H9 (cell line): ENCODE measurements at regions not wholly inside any gene's neighbourhood (a gene's known extent, or its start where the extent isn't known, plus 50 kb on each side); places are given as distances from the start of the nearest gene placed in this dataset.

Source experiments
- DNase-seq: peaks from one replicate; pipeline ENCODE4 v3.0.0-alpha.2; 2017
- H2AFZ ChIP-seq: one replicate; pipeline ENCODE4 v1.6.1; 2013; ENCODE audit warnings: mild to moderate bottlenecking, low read length, control low read depth, moderate library complexity
- H2AK5ac ChIP-seq: 2 replicates; pipeline ENCODE4 v1.6.1; 2013; ENCODE audit warnings: low read length, control low read depth, mixed read lengths; ENCODE audit not compliant: insufficient read length
- H2BK120ac ChIP-seq: one replicate; pipeline ENCODE4 v1.6.1; 2013; ENCODE audit warnings: low read depth, mild to moderate bottlenecking, low read length, control low read depth, inconsistent platforms; ENCODE audit not compliant: poor library complexity, severe bottlenecking
- H2BK12ac ChIP-seq: 2 replicates; pipeline ENCODE4 v1.6.1; 2013; ENCODE audit warnings: low read length, control low read depth, mixed read lengths, low read depth; ENCODE audit not compliant: insufficient read length
- H2BK15ac ChIP-seq: 2 replicates; pipeline ENCODE4 v1.6.1; 2013; ENCODE audit warnings: low read depth, low read length, control low read depth
- H2BK20ac ChIP-seq: one replicate; pipeline ENCODE4 v1.6.1; 2013; ENCODE audit warnings: low read depth, mild to moderate bottlenecking, low read length, control low read depth, inconsistent platforms; ENCODE audit not compliant: poor library complexity, severe bottlenecking
- H2BK5ac ChIP-seq: 2 replicates; pipeline ENCODE4 v1.6.1; 2013; ENCODE audit warnings: low read length, control low read depth, mixed read lengths; ENCODE audit not compliant: insufficient read length
- H3K14ac ChIP-seq: 2 replicates; pipeline ENCODE4 v1.6.1; 2013; ENCODE audit warnings: low read length, control low read depth; ENCODE audit not compliant: insufficient read depth
- H3K18ac ChIP-seq: 2 replicates; pipeline ENCODE4 v1.6.1; 2013; ENCODE audit warnings: low read depth, mild to moderate bottlenecking, mixed read lengths, low read length, control low read depth; ENCODE audit not compliant: insufficient read length
- H3K23ac ChIP-seq: 2 replicates; pipeline ENCODE4 v1.6.1; 2013; ENCODE audit warnings: low read length, control low read depth, mixed read lengths, low read depth; ENCODE audit not compliant: insufficient read length
- H3K23me2 ChIP-seq: 2 replicates; pipeline ENCODE4 v1.6.1; 2013; ENCODE audit warnings: low read depth, mild to moderate bottlenecking, mixed read lengths, low read length, control low read depth; ENCODE audit not compliant: insufficient read length, poor library complexity, severe bottlenecking
- H3K27ac ChIP-seq: 2 replicates; pipeline ENCODE4 v1.5.1; 2013; ENCODE audit warnings: low read length, control low read depth, mixed read lengths, low read depth; ENCODE audit not compliant: insufficient read length
- H3K27me3 ChIP-seq: 2 replicates; pipeline ENCODE4 v1.6.1; 2013; ENCODE audit warnings: low read length, control low read depth, inconsistent platforms; ENCODE audit not compliant: insufficient read depth
- H3K4ac ChIP-seq: 2 replicates; pipeline ENCODE4 v1.6.1; 2013; ENCODE audit warnings: low read depth, mild to moderate bottlenecking, control low read depth, inconsistent platforms, low read length, moderate library complexity
- H3K4me1 ChIP-seq: 2 replicates; pipeline ENCODE4 v1.6.1; 2013; ENCODE audit warnings: low read length, control low read depth, inconsistent platforms; ENCODE audit not compliant: insufficient read depth
- H3K4me2 ChIP-seq: 2 replicates; pipeline ENCODE4 v1.6.1; 2013; ENCODE audit warnings: low read length, control low read depth, mixed read lengths; ENCODE audit not compliant: insufficient read length, insufficient read depth
- H3K56ac ChIP-seq: 2 replicates; pipeline ENCODE4 v1.6.1; 2013; ENCODE audit warnings: low read depth, mild to moderate bottlenecking, mixed read lengths, low read length, control low read depth; ENCODE audit not compliant: insufficient read length
- H3K79me1 ChIP-seq: 2 replicates; pipeline ENCODE4 v1.6.1; 2013; ENCODE audit warnings: low read depth, mild to moderate bottlenecking, moderate library complexity, low read length, control low read depth, inconsistent platforms; ENCODE audit not compliant: insufficient read depth, poor library complexity, severe bottlenecking
- H3K79me2 ChIP-seq: 2 replicates; pipeline ENCODE4 v1.6.1; 2013; ENCODE audit warnings: low read length, control low read depth, inconsistent platforms; ENCODE audit not compliant: insufficient read depth
- H3K9ac ChIP-seq: 2 replicates; pipeline ENCODE4 v1.6.1; 2013; ENCODE audit warnings: low read length, control low read depth, mixed read lengths; ENCODE audit not compliant: insufficient read length; ENCODE audit errors: extremely low read depth
- H3K9me3 ChIP-seq: one replicate; pipeline ENCODE4 v1.6.1; 2013; ENCODE audit warnings: low read depth, low read length, inconsistent platforms; ENCODE audit not compliant: control insufficient read depth
- H3T11ph ChIP-seq: one replicate; pipeline ENCODE4 v1.6.1; 2013; ENCODE audit warnings: mild to moderate bottlenecking, low read length, control low read depth, inconsistent platforms
- H4K20me1 ChIP-seq: one replicate; pipeline ENCODE4 v1.6.1; 2013; ENCODE audit not compliant: control insufficient read depth, insufficient read length, insufficient read depth
- H4K5ac ChIP-seq: 2 replicates; pipeline ENCODE4 v1.6.1; 2013; ENCODE audit warnings: low read depth, mild to moderate bottlenecking, mixed read lengths, low read length, control low read depth; ENCODE audit not compliant: insufficient read length
- H4K8ac ChIP-seq: replicated peaks from 2 replicates; pipeline ENCODE4 v1.6.1; 2013; ENCODE audit warnings: low read length, control low read depth, mixed read lengths, low read depth; ENCODE audit not compliant: insufficient read length
- H4K91ac ChIP-seq: 2 replicates; pipeline ENCODE4 v1.6.1; 2013; ENCODE audit warnings: low read depth, mild to moderate bottlenecking, moderate library complexity, mixed read lengths, low read length, control low read depth; ENCODE audit not compliant: insufficient read length
- H3K27ac Mint-ChIP-seq, 3 experiments: 2 replicates in 2 of 3; 3 replicates in 1 of 3; pipeline ENCODE4 v1.8.0; 2020 to 2021; ENCODE audit warnings: mixed read lengths in 3 of 3, mild to moderate bottlenecking in 1 of 3, moderate library complexity in 1 of 3
- H3K27me3 Mint-ChIP-seq: 2 replicates; pipeline ENCODE4 v1.8.0; 2021; ENCODE audit warnings: low read depth, mild to moderate bottlenecking, moderate library complexity, mixed read lengths
- H3K36me3 Mint-ChIP-seq, 3 experiments: 2 replicates in 2 of 3; 3 replicates in 1 of 3; pipeline ENCODE4 v1.8.0; 2020 to 2021; ENCODE audit warnings: low read depth in 3 of 3, mixed read lengths in 3 of 3; ENCODE audit not compliant: insufficient read depth in 1 of 3
- H3K4me1 Mint-ChIP-seq, 2 experiments: 2 replicates each; pipeline ENCODE4 v1.8.0; 2020; ENCODE audit warnings: mixed read lengths in 2 of 2
- H3K4me3 Mint-ChIP-seq, 2 experiments: 2 replicates in 1 of 2; 3 replicates in 1 of 2; pipeline ENCODE4 v1.8.0; 2020 to 2021; ENCODE audit warnings: mild to moderate bottlenecking in 2 of 2, mixed read lengths in 2 of 2, moderate library complexity in 1 of 2
- H3K9me3 Mint-ChIP-seq, 2 experiments: 2 replicates in 1 of 2; 3 replicates in 1 of 2; pipeline ENCODE4 v1.8.0; 2020; ENCODE audit warnings: mild to moderate bottlenecking in 2 of 2, mixed read lengths in 2 of 2, moderate library complexity in 1 of 2
- CTCF ChIP-seq: fragments of 200-600 bp; sonication (generic); conservative IDR thresholded peaks from 3 replicates; pipeline ENCODE4 v1.8.0; 2021; ENCODE audit warnings: antibody characterized with exemption, mild to moderate bottlenecking
- WGBS: extraction: QIAGEN DNeasy Blood & Tissue Kit; methylation state at CpG from one replicate; pipeline ENCODE4 v1.1.7; 2013; ENCODE audit warnings: missing lambda C conversion rate, low lambda C conversion rate, mixed read lengths; ENCODE audit not compliant: insufficient read length; ENCODE audit errors: extremely low coverage; 5-methylcytosine and 5-hydroxymethylcytosine counted together

GRCh38 chr13:60757501-60758215, 360.6 kb downstream of the TDRD3 start:
- Histone ChIP-seq H3K14ac (no peak overlapping the region), H4K5ac (no peak overlapping the region), H4K20me1 (no peaks in the 10 kb centered on the region)

More at GRCh38 chr13:60757501-60758215, 360.6 kb downstream of the TDRD3 start:
- TF ChIP-seq CTCF = no peak
- no peak overlapping the region for H3K56ac ChIP-seq
- H3K4me2 ChIP-seq = no peak overlapping the region
- 0 out of 7 replicates have a peak, but pooled peaks cover 0 to 2% (median 0%) of the 10 kb centered on the region in 3 experiments for H3K36me3 Mint-ChIP-seq
- H3K27ac Mint-ChIP-seq = peak overlapping the region in 2 of 3 experiments; percentile 1 to 12; a peak in 2 of 7 replicates
- no peak overlapping the region for H3K27ac ChIP-seq
- peaks cover 43% of the 10 kb centered on the region in 2 experiments for H3K4me1 Mint-ChIP-seq
- H3K79me2 ChIP-seq = no peaks in the 10 kb centered on the region
- no peaks in the 10 kb centered on the region for H3K9me3 Mint-ChIP-seq
- DNase-seq = no peak
- no peak overlapping the region for H2BK15ac ChIP-seq
- H2BK120ac ChIP-seq = no peak overlapping the region
- H3K79me1 ChIP-seq = no peaks in the 10 kb centered on the region
- no peak overlapping the region for H3K9ac ChIP-seq
- no peak overlapping the region for H4K91ac ChIP-seq
- WGBS = no CpG with 5 or more reads among the region's 7 CpGs
- no peak overlapping the region for H2BK12ac ChIP-seq
- H2AK5ac ChIP-seq = no peak overlapping the region
- no peak overlapping the region for H3K23ac ChIP-seq
- H3K9me3 ChIP-seq = no peaks in the 10 kb centered on the region
- H2AFZ ChIP-seq = no peak overlapping the region
- no peaks in the 10 kb centered on the region for H3K27me3 ChIP-seq
- H3K4me3 Mint-ChIP-seq = no peak overlapping the region
- no peaks in the 10 kb centered on the region for H3K23me2 ChIP-seq
- no peak overlapping the region for H4K8ac ChIP-seq
- no peak overlapping the region for H3K4ac ChIP-seq
- H3T11ph ChIP-seq = no peak overlapping the region
- H2BK20ac ChIP-seq = no peak overlapping the region
- H3K4me1 ChIP-seq = peaks cover 3% of the 10 kb centered on the region; the same call in 1 of the 2 replicates
- H2BK5ac ChIP-seq = no peak overlapping the region
- H3K27me3 Mint-ChIP-seq = no peaks in the 10 kb centered on the region
- no peak overlapping the region for H3K18ac ChIP-seq
